Nephron (organoid): ENCODE measurements at regions not wholly inside any gene's neighbourhood (a gene's known extent, or its start where the extent isn't known, plus 50 kb on each side); places are given as distances from the start of the nearest gene placed in this dataset.

Experiments
- H3K27ac Mint-ChIP-seq, 3 experiments: 2 replicates each; pipeline ENCODE4 v1.8.0; 2020; ENCODE audit warnings: mixed read lengths in 3 of 3, mild to moderate bottlenecking in 2 of 3, moderate library complexity in 1 of 3
- H3K27me3 Mint-ChIP-seq: 2 replicates; pipeline ENCODE4 v1.8.0; 2021; ENCODE audit warnings: low read depth, mild to moderate bottlenecking, moderate library complexity, mixed read lengths
- H3K36me3 Mint-ChIP-seq: 2 replicates; pipeline ENCODE4 v1.8.0; 2020; ENCODE audit warnings: low read depth, mixed read lengths
- H3K4me1 Mint-ChIP-seq: 2 replicates; pipeline ENCODE4 v1.8.0; 2020; ENCODE audit warnings: mixed read lengths
- H3K4me3 Mint-ChIP-seq, 3 experiments: 2 replicates each; pipeline ENCODE4 v1.8.0; 2020; ENCODE audit warnings: mild to moderate bottlenecking in 3 of 3, mixed read lengths in 3 of 3, moderate library complexity in 2 of 3
- H3K9me3 Mint-ChIP-seq: 2 replicates; pipeline ENCODE4 v1.8.0; 2020; ENCODE audit warnings: mixed read lengths
- CTCF ChIP-seq, 3 experiments: fragments of 200-600 bp; sonication (generic); IDR thresholded peaks; one replicate each; pipeline ENCODE4 v1.5.0; 2021; ENCODE audit warnings: antibody characterized with exemption in 3 of 3; ENCODE audit not compliant: unreplicated experiment in 3 of 3

GRCh38 chr17:12512694-12513355, 152.9 kb upstream of the MYOCD start:
- Mint-ChIP-seq H3K27me3 (no peaks in the 10 kb centered on the region), H3K36me3 (no peaks in the 10 kb centered on the region), H3K4me3 (no peak overlapping the region), H3K4me1 (no peaks in the 10 kb centered on the region), H3K9me3 (no peaks in the 10 kb centered on the region), H3K27ac (no peak overlapping the region)
- no peak for TF ChIP-seq CTCF (IDR thresholded peaks at IDR 0.05; ENCODE audit: unreplicated experiment in 3 of 3)

GRCh38 chr17:12514596-12514995, 151.1 kb upstream of the MYOCD start:
- no peak overlapping the region for H3K27ac Mint-ChIP-seq
- TF ChIP-seq CTCF (IDR thresholded peaks at IDR 0.05; ENCODE audit: unreplicated experiment in 3 of 3): no peak
- H3K4me3 Mint-ChIP-seq: no peak overlapping the region
- H3K36me3 Mint-ChIP-seq: no peaks in the 10 kb centered on the region
- no peaks in the 10 kb centered on the region for H3K9me3 Mint-ChIP-seq
- H3K4me1 Mint-ChIP-seq: no peaks in the 10 kb centered on the region
- H3K27me3 Mint-ChIP-seq: peaks cover 5% of the 10 kb centered on the region

GRCh38 chr17:12519956-12520594, 145.6 kb upstream of the MYOCD start:
- no peak overlapping the region for H3K27ac Mint-ChIP-seq
- H3K27me3 Mint-ChIP-seq: peaks cover 5% of the 10 kb centered on the region
- peaks cover 9% of the 10 kb centered on the region for H3K4me1 Mint-ChIP-seq
- no peak for TF ChIP-seq CTCF (IDR thresholded peaks at IDR 0.05; ENCODE audit: unreplicated experiment in 3 of 3)
- no peaks in the 10 kb centered on the region for H3K9me3 Mint-ChIP-seq
- no peaks in the 10 kb centered on the region for H3K36me3 Mint-ChIP-seq
- H3K4me3 Mint-ChIP-seq: no peak overlapping the region

- no peak for TF ChIP-seq CTCF (IDR thresholded peaks at IDR 0.05; ENCODE audit: unreplicated experiment in 3 of 3)
- H3K9me3 Mint-ChIP-seq: no peaks in the 10 kb centered on the region
- H3K27me3 Mint-ChIP-seq: peaks cover 5% of the 10 kb centered on the region
- peaks cover 9% of the 10 kb centered on the region for H3K4me1 Mint-ChIP-seq
- H3K36me3 Mint-ChIP-seq: no peaks in the 10 kb centered on the region
- no peak overlapping the region for H3K4me3 Mint-ChIP-seq
- no peak overlapping the region for H3K27ac Mint-ChIP-seq
Observed at GRCh38 chr17:12521416-12521815, 144.3 kb upstream of the MYOCD start.

- peaks cover 5% of the 10 kb centered on the region for H3K27me3 Mint-ChIP-seq
- H3K4me1 Mint-ChIP-seq: peaks cover 9% of the 10 kb centered on the region
- no peaks in the 10 kb centered on the region for H3K9me3 Mint-ChIP-seq
- no peak for TF ChIP-seq CTCF (IDR thresholded peaks at IDR 0.05; ENCODE audit: unreplicated experiment in 3 of 3)
- no peak overlapping the region for H3K4me3 Mint-ChIP-seq
- H3K36me3 Mint-ChIP-seq: no peaks in the 10 kb centered on the region
- H3K27ac Mint-ChIP-seq: peak overlapping the region; percentile 55 to 71 (median 65)
Observed at GRCh38 chr17:12522336-12522735, 143.4 kb upstream of the MYOCD start.

GRCh38 chr17:12522743-12523183, 142.9 kb upstream of the MYOCD start:
- peak overlapping the region; percentile 55 to 71 (median 65) for H3K27ac Mint-ChIP-seq
- TF ChIP-seq CTCF (IDR thresholded peaks at IDR 0.05; ENCODE audit: unreplicated experiment in 3 of 3): no peak
- H3K4me3 Mint-ChIP-seq: no peak overlapping the region
- H3K4me1 Mint-ChIP-seq: peaks cover 9% of the 10 kb centered on the region
- peaks cover 5% of the 10 kb centered on the region for H3K27me3 Mint-ChIP-seq
- H3K9me3 Mint-ChIP-seq: no peaks in the 10 kb centered on the region
- H3K36me3 Mint-ChIP-seq: no peaks in the 10 kb centered on the region
